ENCODE measurements at regions not wholly inside any gene's neighbourhood (a gene's known extent, or its start where the extent isn't known, plus 50 kb on each side); places are given as distances from the start of the nearest gene placed in this dataset.

DNA sequence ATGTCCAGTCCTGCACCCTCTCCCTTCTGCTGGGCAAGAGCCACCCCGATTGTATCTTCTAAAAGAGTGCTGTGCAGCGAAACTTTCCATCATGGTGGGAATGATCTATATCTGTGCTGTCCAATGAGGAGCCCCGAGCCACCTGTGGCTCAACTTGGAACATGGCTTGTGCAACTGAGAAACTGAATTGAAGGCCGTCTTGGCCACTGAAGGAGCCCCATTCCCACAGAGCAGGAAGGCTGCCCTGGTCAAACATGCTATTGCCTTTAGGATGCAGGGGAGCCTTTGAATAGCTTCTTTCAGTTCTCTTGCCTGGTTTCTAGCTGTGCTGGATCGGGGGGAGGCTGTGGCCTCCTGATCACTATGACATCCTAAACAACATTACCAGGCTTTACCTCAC, 427.6 kb downstream of the SETD4 start:
- Histone ChIP-seq H2BK15ac (ENCODE audit: low read depth, low read length) (no peak overlapping the region), H3K9me3 (ENCODE audit: control insufficient read depth, low read depth, low read length) (no peaks in the 10 kb centered on the region), H4K91ac (ENCODE audit: insufficient read length, low read depth, low read length) (no peak overlapping the region), H4K8ac (replicated peaks; ENCODE audit: insufficient read length, low read depth, low read length) (no peak overlapping the region), H2BK12ac (ENCODE audit: insufficient read length, low read depth, low read length) (no peak overlapping the region), H3K4ac (ENCODE audit: low read depth, low read length) (no peak overlapping the region), H2BK120ac (ENCODE audit: low read depth, low read length, poor library complexity, severe bottlenecking) (no peak overlapping the region), H2BK20ac (ENCODE audit: low read depth, low read length, poor library complexity, severe bottlenecking) (no peak overlapping the region), H3K14ac (ENCODE audit: insufficient read depth, low read length) (no peak overlapping the region), H2AFZ (ENCODE audit: low read length) (no peak overlapping the region), H3K9ac (ENCODE audit: extremely low read depth, insufficient read length, low read length) (no peak overlapping the region), H3K79me1 (ENCODE audit: insufficient read depth, low read depth, low read length, poor library complexity, severe bottlenecking) (no peaks in the 10 kb centered on the region), H3K4me1 (ENCODE audit: insufficient read depth, low read length) (peaks cover 5% of the 10 kb centered on the region; the same call in 1 of the 2 replicates), H3K4me2 (ENCODE audit: insufficient read depth, insufficient read length, low read length) (no peak overlapping the region), H4K20me1 (ENCODE audit: control insufficient read depth, insufficient read depth, insufficient read length) (no peaks in the 10 kb centered on the region), H3K23me2 (ENCODE audit: insufficient read length, low read depth, low read length, poor library complexity, severe bottlenecking) (no peaks in the 10 kb centered on the region), H3T11ph (ENCODE audit: low read length) (no peak overlapping the region), H3K79me2 (ENCODE audit: insufficient read depth, low read length) (no peaks in the 10 kb centered on the region), H3K56ac (ENCODE audit: insufficient read length, low read depth, low read length) (no peak overlapping the region), H3K27me3 (ENCODE audit: insufficient read depth, low read length) (no peaks in the 10 kb centered on the region), H3K18ac (ENCODE audit: insufficient read length, low read depth, low read length) (no peak overlapping the region), H2BK5ac (ENCODE audit: insufficient read length, low read length) (no peak overlapping the region), H2AK5ac (ENCODE audit: insufficient read length, low read length) (no peak overlapping the region), H3K23ac (ENCODE audit: insufficient read length, low read depth, low read length) (no peak overlapping the region), H4K5ac (ENCODE audit: insufficient read length, low read depth, low read length) (no peak overlapping the region), H3K27ac (ENCODE audit: insufficient read length, low read depth, low read length) (no peak overlapping the region)
- no peak overlapping the region for H3K27ac Mint-ChIP-seq
- WGBS (ENCODE audit: extremely low coverage, insufficient read length, low lambda C conversion rate) = no CpG with 5 or more reads among the region's 5 CpGs
- no peaks in the 10 kb centered on the region for H3K36me3 Mint-ChIP-seq (ENCODE audit: insufficient read depth in 1 of 3, low read depth in 3 of 3)
- H3K9me3 Mint-ChIP-seq = no peaks in the 10 kb centered on the region
- no peak for TF ChIP-seq CTCF (conservative IDR thresholded peaks at IDR 0.05)
- no peaks in the 10 kb centered on the region for H3K27me3 Mint-ChIP-seq (ENCODE audit: low read depth)
- peaks cover 11 to 26% of the 10 kb centered on the region in 2 experiments for H3K4me1 Mint-ChIP-seq
- H3K4me3 Mint-ChIP-seq = no peak overlapping the region
- no peak for DNase-seq

All from H9 (cell line).